Keratinocyte (primary cell): ENCODE measurements at regions not wholly inside any gene's neighbourhood (a gene's known extent, or its start where the extent isn't known, plus 50 kb on each side); places are given as distances from the start of the nearest gene placed in this dataset.

Experiments used
- CTCF ChIP-seq, 3 experiments: IDR thresholded peaks in 1 of 3; conservative IDR thresholded peaks in 1 of 3; optimal IDR thresholded peaks in 1 of 3; 2 replicates in 2 of 3; 3 replicates in 1 of 3; pipeline versions ENCODE3 to v1.5.1; 2011; ENCODE audit warnings: low read length in 3 of 3, mild to moderate bottlenecking in 3 of 3, moderate library complexity in 2 of 3, control low read depth in 1 of 3, inconsistent platforms in 1 of 3; ENCODE audit not compliant: insufficient read depth in 2 of 3; ENCODE audit errors: extremely low read depth in 1 of 3
- EZH2 ChIP-seq: IDR thresholded peaks from one replicate; pipeline ENCODE4 v1.6.1; 2012; ENCODE audit warnings: inconsistent platforms, mild to moderate bottlenecking, low read length, moderate library complexity

- TF ChIP-seq CTCF (optimal IDR thresholded peaks at IDR 0.05 in 1 of 3, IDR thresholded peaks at IDR 0.05 in 1 of 3, conservative IDR thresholded peaks at IDR 0.05 in 1 of 3; ENCODE audit: extremely low read depth in 1 of 3, insufficient read depth in 2 of 3, low read length in 3 of 3) (no peak), EZH2 (no peak)
These were observed 105.8 kb upstream of the MAGEB18 start for GRCh38 chrX:26032111-26032912.
